A673 (cell line): ENCODE measurements at regions not wholly inside any gene's neighbourhood (a gene's known extent, or its start where the extent isn't known, plus 50 kb on each side); places are given as distances from the start of the nearest gene placed in this dataset.

Source experiments
- EZH2 ChIP-seq: fragments of 200-600 bp; sonication (generic); IDR thresholded peaks from 2 replicates; pipeline ENCODE4 v1.6.1; 2017; ENCODE audit warnings: borderline replicate concordance, low read depth, mild to moderate bottlenecking, mixed read lengths, antibody characterized with exemption, low read length; ENCODE audit not compliant: poor library complexity, severe bottlenecking
- TF ChIP-seq, protein P1 (sequence below): fragments of 300-800, 200-600 bp; sonication (generic); conservative IDR thresholded peaks from 2 replicates; pipeline ENCODE4 v1.5.1; 2017; ENCODE audit warnings: low read depth, mild to moderate bottlenecking, antibody characterized with exemption, low read length, moderate library complexity, mixed read lengths

DNA sequence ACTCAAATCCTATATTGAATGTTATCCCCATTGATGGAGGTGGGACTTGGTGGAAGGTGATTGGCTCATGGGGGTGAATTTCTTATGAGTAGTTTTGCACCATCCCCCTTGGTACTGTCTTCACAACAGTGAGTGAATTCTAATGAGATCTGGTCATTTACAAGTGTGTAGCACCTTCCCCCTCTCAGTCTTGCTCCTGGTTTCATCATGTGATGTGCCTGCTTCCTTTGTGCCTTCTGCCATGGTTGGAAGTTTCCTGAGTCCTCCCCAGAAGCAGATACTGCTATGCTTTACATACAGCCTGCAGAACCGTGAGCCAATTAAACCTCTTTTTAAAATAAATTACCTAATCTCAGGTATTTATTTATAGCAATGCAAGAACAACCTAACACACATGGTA is 302.4 kb upstream of the KITLG start:
- no peak for TF ChIP-seq EZH2
- TF ChIP-seq, protein P1, sequence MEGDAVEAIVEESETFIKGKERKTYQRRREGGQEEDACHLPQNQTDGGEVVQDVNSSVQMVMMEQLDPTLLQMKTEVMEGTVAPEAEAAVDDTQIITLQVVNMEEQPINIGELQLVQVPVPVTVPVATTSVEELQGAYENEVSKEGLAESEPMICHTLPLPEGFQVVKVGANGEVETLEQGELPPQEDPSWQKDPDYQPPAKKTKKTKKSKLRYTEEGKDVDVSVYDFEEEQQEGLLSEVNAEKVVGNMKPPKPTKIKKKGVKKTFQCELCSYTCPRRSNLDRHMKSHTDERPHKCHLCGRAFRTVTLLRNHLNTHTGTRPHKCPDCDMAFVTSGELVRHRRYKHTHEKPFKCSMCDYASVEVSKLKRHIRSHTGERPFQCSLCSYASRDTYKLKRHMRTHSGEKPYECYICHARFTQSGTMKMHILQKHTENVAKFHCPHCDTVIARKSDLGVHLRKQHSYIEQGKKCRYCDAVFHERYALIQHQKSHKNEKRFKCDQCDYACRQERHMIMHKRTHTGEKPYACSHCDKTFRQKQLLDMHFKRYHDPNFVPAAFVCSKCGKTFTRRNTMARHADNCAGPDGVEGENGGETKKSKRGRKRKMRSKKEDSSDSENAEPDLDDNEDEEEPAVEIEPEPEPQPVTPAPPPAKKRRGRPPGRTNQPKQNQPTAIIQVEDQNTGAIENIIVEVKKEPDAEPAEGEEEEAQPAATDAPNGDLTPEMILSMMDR = no peak
